Testis (tissue), 2 donors: ENCODE measurements at regions not wholly inside any gene's neighbourhood (a gene's known extent, or its start where the extent isn't known, plus 50 kb on each side); places are given as distances from the start of the nearest gene placed in this dataset.

ENCODE experiments used
- DNase-seq: peaks from one replicate; pipeline ENCODE4 v3.0.0-alpha.2; 2019
- H3K27ac ChIP-seq, 2 donors: fragments of 200-600 bp; sonication (generic); one replicate each; pipeline ENCODE4 v1.5.1; 2019
- H3K27me3 ChIP-seq: fragments of 200-600 bp; sonication (generic); one replicate; pipeline ENCODE4 v1.5.1; 2019
- H3K36me3 ChIP-seq: fragments of 200-600 bp; sonication (generic); one replicate; pipeline ENCODE4 v1.5.1; 2017; ENCODE audit warnings: low read depth; ENCODE audit errors: missing control alignments
- H3K4me1 ChIP-seq: fragments of 200-600 bp; sonication (generic); one replicate; pipeline ENCODE4 v1.5.1; 2019
- H3K4me3 ChIP-seq, 2 donors: fragments of 200-600 bp; sonication (generic); one replicate each; pipeline ENCODE4 v1.5.1; 2017 to 2019
- H3K9me3 ChIP-seq: fragments of 200-600 bp; sonication (generic); one replicate; pipeline ENCODE4 v1.5.1; 2017
- CTCF ChIP-seq, 3 experiments: fragments of 450-650 bp in 2 of 3; fragments of 200-600 bp in 1 of 3; sonication (generic) in 1 of 3; IDR thresholded peaks; one replicate each; pipeline ENCODE4 v1.5.1; 2016 to 2019; ENCODE audit warnings: antibody characterized with exemption in 3 of 3, mild to moderate bottlenecking in 2 of 3, moderate library complexity in 1 of 3
- POLR2A ChIP-seq: fragments of 450-650 bp; IDR thresholded peaks from one replicate; pipeline ENCODE4 v1.6.1; 2017; ENCODE audit warnings: antibody characterized with exemption, mild to moderate bottlenecking, moderate library complexity
- WGBS, 2 donors: methylation state at CpG; one replicate each; pipeline ENCODE4 v1.1.5; 2018; 5-methylcytosine and 5-hydroxymethylcytosine counted together
- intact Hi-C: fragments of 100-400 bp; cut with DNase I; formaldehyde crosslinking; loops from one replicate; pipeline ENCODE4 v1.15.1; 2023; ENCODE audit warnings: low total_unique reads

- TF ChIP-seq CTCF (IDR thresholded peaks at IDR 0.05) = no peak
- TF ChIP-seq POLR2A = no peak
- no peak for DNase-seq
- 83 to 85% methylated on average over 9 to 10 of the region's 10 CpGs for WGBS, 2 donors
- no peaks in the 10 kb centered on the region for H3K27me3 ChIP-seq
- no peak overlapping the region for H3K4me3 ChIP-seq
- no peaks in the 10 kb centered on the region for H3K9me3 ChIP-seq
- intact Hi-C loops = no loop called here
- no peak overlapping the region for H3K27ac ChIP-seq
- H3K36me3 ChIP-seq = no peaks in the 10 kb centered on the region
- no peaks in the 10 kb centered on the region for H3K4me1 ChIP-seq
These were observed 355.1 kb upstream of the SHH start for GRCh38 chr7:156167417-156167807.

GRCh38 chr7:156166692-156167416 lies 354.6 kb upstream of the SHH start:
- Histone ChIP-seq H3K9me3 (no peaks in the 10 kb centered on the region), H3K4me1 (no peaks in the 10 kb centered on the region), H3K27ac (no peak overlapping the region), H3K27me3 (no peaks in the 10 kb centered on the region), H3K36me3 (no peaks in the 10 kb centered on the region), H3K4me3 (no peak overlapping the region)
- 85 to 90% methylated on average over 12 of the region's 12 CpGs for WGBS, 2 donors
- intact Hi-C loops = no loop called here
- TF ChIP-seq CTCF (IDR thresholded peaks at IDR 0.05) = no peak
- TF ChIP-seq POLR2A = no peak
- DNase-seq = no peak

- Histone ChIP-seq H3K4me1 (no peaks in the 10 kb centered on the region), H3K4me3 (no peak overlapping the region), H3K36me3 (no peaks in the 10 kb centered on the region), H3K27me3 (no peaks in the 10 kb centered on the region), H3K27ac (no peak overlapping the region), H3K9me3 (no peaks in the 10 kb centered on the region)
- TF ChIP-seq CTCF (IDR thresholded peaks at IDR 0.05) = no peak
- no peak for TF ChIP-seq POLR2A
- 77 to 88% methylated on average over 3 of the region's 3 CpGs for WGBS, 2 donors
- DNase-seq = no peak
- intact Hi-C loops = no loop called here
These were observed 351.5 kb upstream of the SHH start for GRCh38 chr7:156163747-156164146.

- 77 to 89% methylated on average over 9 of the region's 9 CpGs for WGBS, 2 donors
- DNase-seq = no peak
- no peak overlapping the region for H3K27ac ChIP-seq
- no peaks in the 10 kb centered on the region for H3K36me3 ChIP-seq
- H3K4me1 ChIP-seq = no peaks in the 10 kb centered on the region
- no peaks in the 10 kb centered on the region for H3K9me3 ChIP-seq
- intact Hi-C loops = no loop called here
- no peak for TF ChIP-seq POLR2A
- no peak for TF ChIP-seq CTCF (IDR thresholded peaks at IDR 0.05)
- no peak overlapping the region for H3K4me3 ChIP-seq
- H3K27me3 ChIP-seq = no peaks in the 10 kb centered on the region
These were observed 350.2 kb upstream of the SHH start for GRCh38 chr7:156162451-156162850.

- no peaks in the 10 kb centered on the region for H3K27me3 ChIP-seq
- TF ChIP-seq CTCF (IDR thresholded peaks at IDR 0.05) (no peak), POLR2A (no peak)
- no peak overlapping the region for H3K27ac ChIP-seq
- no peaks in the 10 kb centered on the region for H3K4me1 ChIP-seq
- WGBS, 2 donors = 42 to 47% methylated on average over 15 of the region's 15 CpGs
- intact Hi-C loops = no loop called here
- DNase-seq = no peak
- no peaks in the 10 kb centered on the region for H3K36me3 ChIP-seq
- no peaks in the 10 kb centered on the region for H3K9me3 ChIP-seq
- no peak overlapping the region for H3K4me3 ChIP-seq
These were observed 348.5 kb upstream of the SHH start for GRCh38 chr7:156160811-156161210.
